GM21723 (cell line): ENCODE measurements at regions not wholly inside any gene's neighbourhood (a gene's known extent, or its start where the extent isn't known, plus 50 kb on each side); places are given as distances from the start of the nearest gene placed in this dataset.

Experiments used
- ATAC-seq: cut with Tn5 transposase; IDR thresholded peaks from one replicate; pipeline ENCODE4 v1.9.1; 2021; ENCODE audit warnings: mild to moderate bottlenecking, moderate library complexity; ENCODE audit not compliant: unreplicated experiment

- ATAC-seq = no peak
Observed at GRCh38 chr11:30153008-30153407, 77.8 kb upstream of the FSHB start.

- no peak for ATAC-seq
Observed at GRCh38 chr11:30155428-30155827, 75.4 kb upstream of the FSHB start.

GRCh38 chr11:30159546-30159945 lies 71.3 kb upstream of the FSHB start:
- no peak for ATAC-seq

GRCh38 chr11:30165652-30166051 lies 65.2 kb upstream of the FSHB start:
- no peak for ATAC-seq

GRCh38 chr11:30171661-30172060 lies 59.2 kb upstream of the FSHB start:
- no peak for ATAC-seq

GRCh38 chr11:30172158-30172557 lies 58.7 kb upstream of the FSHB start:
- ATAC-seq = no peak

GRCh38 chr11:30172883-30173311 lies 57.9 kb upstream of the FSHB start:
- no peak for ATAC-seq

GRCh38 chr11:30174265-30175020 lies 56.4 kb upstream of the FSHB start:
- no peak for ATAC-seq
